H9 (cell line): ENCODE measurements at regions not wholly inside any gene's neighbourhood (a gene's known extent, or its start where the extent isn't known, plus 50 kb on each side); places are given as distances from the start of the nearest gene placed in this dataset.

Experiments
- DNase-seq: peaks from one replicate; pipeline ENCODE4 v3.0.0-alpha.2; 2017
- H2AFZ ChIP-seq: one replicate; pipeline ENCODE4 v1.6.1; 2013; ENCODE audit warnings: mild to moderate bottlenecking, low read length, control low read depth, moderate library complexity
- H2AK5ac ChIP-seq: 2 replicates; pipeline ENCODE4 v1.6.1; 2013; ENCODE audit warnings: low read length, control low read depth, mixed read lengths; ENCODE audit not compliant: insufficient read length
- H2BK120ac ChIP-seq: one replicate; pipeline ENCODE4 v1.6.1; 2013; ENCODE audit warnings: low read depth, mild to moderate bottlenecking, low read length, control low read depth, inconsistent platforms; ENCODE audit not compliant: poor library complexity, severe bottlenecking
- H2BK12ac ChIP-seq: 2 replicates; pipeline ENCODE4 v1.6.1; 2013; ENCODE audit warnings: low read length, control low read depth, mixed read lengths, low read depth; ENCODE audit not compliant: insufficient read length
- H2BK15ac ChIP-seq: 2 replicates; pipeline ENCODE4 v1.6.1; 2013; ENCODE audit warnings: low read depth, low read length, control low read depth
- H2BK20ac ChIP-seq: one replicate; pipeline ENCODE4 v1.6.1; 2013; ENCODE audit warnings: low read depth, mild to moderate bottlenecking, low read length, control low read depth, inconsistent platforms; ENCODE audit not compliant: poor library complexity, severe bottlenecking
- H2BK5ac ChIP-seq: 2 replicates; pipeline ENCODE4 v1.6.1; 2013; ENCODE audit warnings: low read length, control low read depth, mixed read lengths; ENCODE audit not compliant: insufficient read length
- H3K14ac ChIP-seq: 2 replicates; pipeline ENCODE4 v1.6.1; 2013; ENCODE audit warnings: low read length, control low read depth; ENCODE audit not compliant: insufficient read depth
- H3K18ac ChIP-seq: 2 replicates; pipeline ENCODE4 v1.6.1; 2013; ENCODE audit warnings: low read depth, mild to moderate bottlenecking, mixed read lengths, low read length, control low read depth; ENCODE audit not compliant: insufficient read length
- H3K23ac ChIP-seq: 2 replicates; pipeline ENCODE4 v1.6.1; 2013; ENCODE audit warnings: low read length, control low read depth, mixed read lengths, low read depth; ENCODE audit not compliant: insufficient read length
- H3K23me2 ChIP-seq: 2 replicates; pipeline ENCODE4 v1.6.1; 2013; ENCODE audit warnings: low read depth, mild to moderate bottlenecking, mixed read lengths, low read length, control low read depth; ENCODE audit not compliant: insufficient read length, poor library complexity, severe bottlenecking
- H3K27ac ChIP-seq: 2 replicates; pipeline ENCODE4 v1.5.1; 2013; ENCODE audit warnings: low read length, control low read depth, mixed read lengths, low read depth; ENCODE audit not compliant: insufficient read length
- H3K27me3 ChIP-seq: 2 replicates; pipeline ENCODE4 v1.6.1; 2013; ENCODE audit warnings: low read length, control low read depth, inconsistent platforms; ENCODE audit not compliant: insufficient read depth
- H3K4ac ChIP-seq: 2 replicates; pipeline ENCODE4 v1.6.1; 2013; ENCODE audit warnings: low read depth, mild to moderate bottlenecking, control low read depth, inconsistent platforms, low read length, moderate library complexity
- H3K4me1 ChIP-seq: 2 replicates; pipeline ENCODE4 v1.6.1; 2013; ENCODE audit warnings: low read length, control low read depth, inconsistent platforms; ENCODE audit not compliant: insufficient read depth
- H3K4me2 ChIP-seq: 2 replicates; pipeline ENCODE4 v1.6.1; 2013; ENCODE audit warnings: low read length, control low read depth, mixed read lengths; ENCODE audit not compliant: insufficient read length, insufficient read depth
- H3K56ac ChIP-seq: 2 replicates; pipeline ENCODE4 v1.6.1; 2013; ENCODE audit warnings: low read depth, mild to moderate bottlenecking, mixed read lengths, low read length, control low read depth; ENCODE audit not compliant: insufficient read length
- H3K79me1 ChIP-seq: 2 replicates; pipeline ENCODE4 v1.6.1; 2013; ENCODE audit warnings: low read depth, mild to moderate bottlenecking, moderate library complexity, low read length, control low read depth, inconsistent platforms; ENCODE audit not compliant: insufficient read depth, poor library complexity, severe bottlenecking
- H3K79me2 ChIP-seq: 2 replicates; pipeline ENCODE4 v1.6.1; 2013; ENCODE audit warnings: low read length, control low read depth, inconsistent platforms; ENCODE audit not compliant: insufficient read depth
- H3K9ac ChIP-seq: 2 replicates; pipeline ENCODE4 v1.6.1; 2013; ENCODE audit warnings: low read length, control low read depth, mixed read lengths; ENCODE audit not compliant: insufficient read length; ENCODE audit errors: extremely low read depth
- H3K9me3 ChIP-seq: one replicate; pipeline ENCODE4 v1.6.1; 2013; ENCODE audit warnings: low read depth, low read length, inconsistent platforms; ENCODE audit not compliant: control insufficient read depth
- H3T11ph ChIP-seq: one replicate; pipeline ENCODE4 v1.6.1; 2013; ENCODE audit warnings: mild to moderate bottlenecking, low read length, control low read depth, inconsistent platforms
- H4K20me1 ChIP-seq: one replicate; pipeline ENCODE4 v1.6.1; 2013; ENCODE audit not compliant: control insufficient read depth, insufficient read length, insufficient read depth
- H4K5ac ChIP-seq: 2 replicates; pipeline ENCODE4 v1.6.1; 2013; ENCODE audit warnings: low read depth, mild to moderate bottlenecking, mixed read lengths, low read length, control low read depth; ENCODE audit not compliant: insufficient read length
- H4K8ac ChIP-seq: replicated peaks from 2 replicates; pipeline ENCODE4 v1.6.1; 2013; ENCODE audit warnings: low read length, control low read depth, mixed read lengths, low read depth; ENCODE audit not compliant: insufficient read length
- H4K91ac ChIP-seq: 2 replicates; pipeline ENCODE4 v1.6.1; 2013; ENCODE audit warnings: low read depth, mild to moderate bottlenecking, moderate library complexity, mixed read lengths, low read length, control low read depth; ENCODE audit not compliant: insufficient read length
- H3K27ac Mint-ChIP-seq, 3 experiments: 2 replicates in 2 of 3; 3 replicates in 1 of 3; pipeline ENCODE4 v1.8.0; 2020 to 2021; ENCODE audit warnings: mixed read lengths in 3 of 3, mild to moderate bottlenecking in 1 of 3, moderate library complexity in 1 of 3
- H3K27me3 Mint-ChIP-seq: 2 replicates; pipeline ENCODE4 v1.8.0; 2021; ENCODE audit warnings: low read depth, mild to moderate bottlenecking, moderate library complexity, mixed read lengths
- H3K36me3 Mint-ChIP-seq, 3 experiments: 2 replicates in 2 of 3; 3 replicates in 1 of 3; pipeline ENCODE4 v1.8.0; 2020 to 2021; ENCODE audit warnings: low read depth in 3 of 3, mixed read lengths in 3 of 3; ENCODE audit not compliant: insufficient read depth in 1 of 3
- H3K4me1 Mint-ChIP-seq, 2 experiments: 2 replicates each; pipeline ENCODE4 v1.8.0; 2020; ENCODE audit warnings: mixed read lengths in 2 of 2
- H3K4me3 Mint-ChIP-seq, 2 experiments: 2 replicates in 1 of 2; 3 replicates in 1 of 2; pipeline ENCODE4 v1.8.0; 2020 to 2021; ENCODE audit warnings: mild to moderate bottlenecking in 2 of 2, mixed read lengths in 2 of 2, moderate library complexity in 1 of 2
- H3K9me3 Mint-ChIP-seq, 2 experiments: 2 replicates in 1 of 2; 3 replicates in 1 of 2; pipeline ENCODE4 v1.8.0; 2020; ENCODE audit warnings: mild to moderate bottlenecking in 2 of 2, mixed read lengths in 2 of 2, moderate library complexity in 1 of 2
- WGBS: extraction: QIAGEN DNeasy Blood & Tissue Kit; methylation state at CpG from one replicate; pipeline ENCODE4 v1.1.7; 2013; ENCODE audit warnings: missing lambda C conversion rate, low lambda C conversion rate, mixed read lengths; ENCODE audit not compliant: insufficient read length; ENCODE audit errors: extremely low coverage; 5-methylcytosine and 5-hydroxymethylcytosine counted together
- TF ChIP-seq, protein P1 (sequence below): fragments of 200-600 bp; sonication (generic); conservative IDR thresholded peaks from 3 replicates; pipeline ENCODE4 v1.8.0; 2021; ENCODE audit warnings: antibody characterized with exemption, mild to moderate bottlenecking

- H3T11ph ChIP-seq = no peak overlapping the region
- no peak overlapping the region for H2AFZ ChIP-seq
- Mint-ChIP-seq H3K4me3 (no peak overlapping the region), H3K27me3 (peaks cover 6% of the 10 kb centered on the region), H3K9me3 (peaks cover 77 to 88% of the 10 kb centered on the region in 2 experiments), H3K27ac (no peak overlapping the region), H3K4me1 (no peaks in the 10 kb centered on the region), H3K36me3 (peaks cover 2 to 30% (median 10%) of the 10 kb centered on the region in 3 experiments)
- no peak overlapping the region for H4K91ac ChIP-seq
- peaks cover 85% of the 10 kb centered on the region for H3K9me3 ChIP-seq
- H3K79me2 ChIP-seq = no peaks in the 10 kb centered on the region
- H3K18ac ChIP-seq = no peak overlapping the region
- no peaks in the 10 kb centered on the region for H3K23me2 ChIP-seq
- no peak overlapping the region for H3K27ac ChIP-seq
- no CpG with 5 or more reads among the region's 5 CpGs for WGBS
- H3K4me2 ChIP-seq = no peak overlapping the region
- no peak overlapping the region for H3K14ac ChIP-seq
- no peak overlapping the region for H3K56ac ChIP-seq
- no peak overlapping the region for H4K5ac ChIP-seq
- H3K79me1 ChIP-seq = no peaks in the 10 kb centered on the region
- no peak overlapping the region for H3K4ac ChIP-seq
- DNase-seq = no peak
- no peak overlapping the region for H2BK120ac ChIP-seq
- TF ChIP-seq, protein P1, sequence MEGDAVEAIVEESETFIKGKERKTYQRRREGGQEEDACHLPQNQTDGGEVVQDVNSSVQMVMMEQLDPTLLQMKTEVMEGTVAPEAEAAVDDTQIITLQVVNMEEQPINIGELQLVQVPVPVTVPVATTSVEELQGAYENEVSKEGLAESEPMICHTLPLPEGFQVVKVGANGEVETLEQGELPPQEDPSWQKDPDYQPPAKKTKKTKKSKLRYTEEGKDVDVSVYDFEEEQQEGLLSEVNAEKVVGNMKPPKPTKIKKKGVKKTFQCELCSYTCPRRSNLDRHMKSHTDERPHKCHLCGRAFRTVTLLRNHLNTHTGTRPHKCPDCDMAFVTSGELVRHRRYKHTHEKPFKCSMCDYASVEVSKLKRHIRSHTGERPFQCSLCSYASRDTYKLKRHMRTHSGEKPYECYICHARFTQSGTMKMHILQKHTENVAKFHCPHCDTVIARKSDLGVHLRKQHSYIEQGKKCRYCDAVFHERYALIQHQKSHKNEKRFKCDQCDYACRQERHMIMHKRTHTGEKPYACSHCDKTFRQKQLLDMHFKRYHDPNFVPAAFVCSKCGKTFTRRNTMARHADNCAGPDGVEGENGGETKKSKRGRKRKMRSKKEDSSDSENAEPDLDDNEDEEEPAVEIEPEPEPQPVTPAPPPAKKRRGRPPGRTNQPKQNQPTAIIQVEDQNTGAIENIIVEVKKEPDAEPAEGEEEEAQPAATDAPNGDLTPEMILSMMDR = no peak
- H2AK5ac ChIP-seq = no peak overlapping the region
- H3K27me3 ChIP-seq = no peaks in the 10 kb centered on the region
- H2BK15ac ChIP-seq = no peak overlapping the region
- H2BK20ac ChIP-seq = no peak overlapping the region
- H2BK5ac ChIP-seq = no peak overlapping the region
- H3K23ac ChIP-seq = no peak overlapping the region
- H3K4me1 ChIP-seq = no peaks in the 10 kb centered on the region
- no peak overlapping the region for H4K8ac ChIP-seq
- H3K9ac ChIP-seq = no peak overlapping the region
- no peak overlapping the region for H2BK12ac ChIP-seq
- no peaks in the 10 kb centered on the region for H4K20me1 ChIP-seq
These were observed 498.1 kb downstream of the TBC1D22A start for GRCh38 chr22:47260551-47260950.
